ENCODE measurements at regions not wholly inside any gene's neighbourhood (a gene's known extent, or its start where the extent isn't known, plus 50 kb on each side); places are given as distances from the start of the nearest gene placed in this dataset.

DNA sequence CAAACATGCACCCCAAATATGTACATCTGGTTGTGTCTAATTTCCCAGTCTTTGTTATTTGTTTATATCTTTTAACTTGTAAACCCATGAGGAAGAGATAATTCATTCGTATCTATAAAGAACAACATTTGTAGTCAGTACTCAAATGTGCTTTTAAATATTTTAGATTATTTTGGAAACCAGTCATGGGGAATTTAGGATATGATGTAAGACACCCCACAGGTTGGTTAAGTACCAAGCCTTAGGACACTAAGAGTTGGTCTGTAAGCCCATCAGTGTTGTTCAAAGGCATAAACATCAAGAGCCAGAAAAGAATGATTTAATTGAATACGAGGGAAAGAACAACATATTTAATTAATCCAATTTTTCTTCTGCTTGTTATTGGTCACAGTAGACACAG lies 421.1 kb upstream of the SEMA3C start:
- TF ChIP-seq POLR2AphosphoS5 (IDR thresholded peaks at IDR 0.05; ENCODE audit: low read depth, low read length) (no peak), TAF1 (IDR thresholded peaks at IDR 0.05; ENCODE audit: borderline replicate concordance, insufficient read depth, low read length) (no peak)
- TF ChIP-seq, protein P1, sequence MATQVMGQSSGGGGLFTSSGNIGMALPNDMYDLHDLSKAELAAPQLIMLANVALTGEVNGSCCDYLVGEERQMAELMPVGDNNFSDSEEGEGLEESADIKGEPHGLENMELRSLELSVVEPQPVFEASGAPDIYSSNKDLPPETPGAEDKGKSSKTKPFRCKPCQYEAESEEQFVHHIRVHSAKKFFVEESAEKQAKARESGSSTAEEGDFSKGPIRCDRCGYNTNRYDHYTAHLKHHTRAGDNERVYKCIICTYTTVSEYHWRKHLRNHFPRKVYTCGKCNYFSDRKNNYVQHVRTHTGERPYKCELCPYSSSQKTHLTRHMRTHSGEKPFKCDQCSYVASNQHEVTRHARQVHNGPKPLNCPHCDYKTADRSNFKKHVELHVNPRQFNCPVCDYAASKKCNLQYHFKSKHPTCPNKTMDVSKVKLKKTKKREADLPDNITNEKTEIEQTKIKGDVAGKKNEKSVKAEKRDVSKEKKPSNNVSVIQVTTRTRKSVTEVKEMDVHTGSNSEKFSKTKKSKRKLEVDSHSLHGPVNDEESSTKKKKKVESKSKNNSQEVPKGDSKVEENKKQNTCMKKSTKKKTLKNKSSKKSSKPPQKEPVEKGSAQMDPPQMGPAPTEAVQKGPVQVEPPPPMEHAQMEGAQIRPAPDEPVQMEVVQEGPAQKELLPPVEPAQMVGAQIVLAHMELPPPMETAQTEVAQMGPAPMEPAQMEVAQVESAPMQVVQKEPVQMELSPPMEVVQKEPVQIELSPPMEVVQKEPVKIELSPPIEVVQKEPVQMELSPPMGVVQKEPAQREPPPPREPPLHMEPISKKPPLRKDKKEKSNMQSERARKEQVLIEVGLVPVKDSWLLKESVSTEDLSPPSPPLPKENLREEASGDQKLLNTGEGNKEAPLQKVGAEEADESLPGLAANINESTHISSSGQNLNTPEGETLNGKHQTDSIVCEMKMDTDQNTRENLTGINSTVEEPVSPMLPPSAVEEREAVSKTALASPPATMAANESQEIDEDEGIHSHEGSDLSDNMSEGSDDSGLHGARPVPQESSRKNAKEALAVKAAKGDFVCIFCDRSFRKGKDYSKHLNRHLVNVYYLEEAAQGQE (IDR thresholded peaks at IDR 0.05; ENCODE audit: insufficient read depth in 1 of 2, low read depth in 2 of 2, low read length in 2 of 2), result no peak

Measured in PFSK-1 (cell line).